NCI-H1417 treated with DMSO at 0.1 percent for 48 hours (cell line): ENCODE measurements at regions not wholly inside any gene's neighbourhood (a gene's known extent, or its start where the extent isn't known, plus 50 kb on each side); places are given as distances from the start of the nearest gene placed in this dataset.

Experiments used
- DNase-seq: peaks from one replicate; lab custom pipeline; 2025; lab: John Stamatoyannopoulos, UW

DNA sequence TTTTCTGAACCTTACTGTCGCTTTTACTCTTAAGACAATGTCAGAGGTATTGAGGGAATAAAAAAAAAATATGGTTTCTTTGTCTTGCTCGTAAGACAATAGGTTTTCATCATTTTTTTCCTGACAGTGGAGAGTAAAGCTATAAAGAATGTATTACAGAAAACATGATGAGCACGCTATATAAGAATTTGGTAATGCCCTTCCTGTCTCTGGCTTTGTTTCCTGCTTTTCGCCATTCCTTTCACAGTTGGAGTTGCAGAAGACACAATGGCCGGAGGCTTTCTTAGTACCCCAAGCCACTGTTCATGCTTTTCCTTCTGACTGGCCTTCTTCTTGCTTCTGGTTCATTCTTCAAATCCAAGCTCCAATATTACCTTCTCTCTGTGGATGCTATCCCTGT lies 101.0 kb upstream of the DACH1 start:
- DNase-seq = no peak

DNA sequence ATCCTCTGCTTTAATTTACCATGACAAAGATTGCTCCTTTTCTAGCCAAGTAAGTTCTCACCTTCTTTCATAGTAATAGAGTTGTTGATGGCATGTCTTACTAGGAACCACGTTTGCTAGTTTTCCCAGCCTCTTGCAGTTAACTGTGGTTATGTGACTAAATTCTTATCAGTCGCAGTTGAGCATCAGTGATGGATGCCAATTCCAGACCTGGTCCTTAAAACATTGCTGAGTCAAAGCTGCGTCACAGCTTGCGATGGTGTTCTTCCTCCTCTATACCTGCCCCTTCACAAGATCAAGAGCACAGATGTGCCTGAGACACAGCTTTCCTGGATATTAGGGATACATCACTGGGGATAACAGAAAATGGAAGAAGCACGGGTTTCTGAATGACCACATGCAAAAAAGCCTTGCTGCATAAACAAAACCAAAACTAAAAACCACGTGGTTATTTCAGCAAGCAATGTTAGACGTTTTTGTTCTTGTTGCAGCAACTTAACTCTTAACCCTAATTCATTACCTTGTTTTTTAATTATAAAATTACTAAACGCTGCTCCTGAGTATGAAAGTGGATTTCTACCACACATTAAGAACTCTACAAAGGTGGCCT lies 97.6 kb upstream of the DACH1 start:
- DNase-seq = no peak

DNA sequence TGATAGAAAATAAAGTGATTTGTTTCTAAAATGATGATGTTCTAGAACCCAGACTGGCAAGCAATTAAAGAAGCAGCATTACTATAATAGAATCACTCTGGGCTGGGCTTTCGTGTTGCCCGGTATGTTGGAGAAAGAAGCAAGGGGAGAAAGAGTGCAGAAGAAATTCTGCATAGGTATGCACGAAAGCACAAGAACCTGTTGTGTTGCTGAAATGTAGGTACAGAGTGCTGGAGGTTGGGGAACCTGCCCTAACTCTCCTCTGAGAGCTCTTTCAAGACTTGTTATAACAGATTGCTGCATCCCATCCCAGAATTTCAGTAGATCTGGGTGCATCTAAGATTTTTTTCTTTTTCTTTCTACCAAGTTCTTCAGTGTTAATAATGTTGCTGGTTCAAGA lies 95.7 kb upstream of the DACH1 start:
- DNase-seq = no peak

DNA sequence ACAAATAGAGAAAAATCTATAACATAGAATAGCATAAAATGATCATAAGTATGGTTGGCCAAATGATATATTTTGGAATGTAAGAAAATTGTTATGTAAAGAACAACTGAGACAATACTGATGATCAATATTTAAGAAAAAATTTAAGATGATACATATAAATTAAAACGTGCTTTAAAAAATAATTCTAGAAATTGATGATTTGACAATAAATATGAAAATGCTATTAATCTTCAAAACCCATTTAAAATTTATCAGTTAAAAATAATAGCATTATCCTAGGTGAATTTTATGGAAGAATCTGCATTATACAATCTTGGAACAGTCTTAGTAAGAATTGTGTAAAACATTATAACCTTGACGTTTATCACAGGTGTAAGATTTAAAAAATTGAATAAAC lies 95.1 kb upstream of the DACH1 start:
- no peak for DNase-seq

DNA sequence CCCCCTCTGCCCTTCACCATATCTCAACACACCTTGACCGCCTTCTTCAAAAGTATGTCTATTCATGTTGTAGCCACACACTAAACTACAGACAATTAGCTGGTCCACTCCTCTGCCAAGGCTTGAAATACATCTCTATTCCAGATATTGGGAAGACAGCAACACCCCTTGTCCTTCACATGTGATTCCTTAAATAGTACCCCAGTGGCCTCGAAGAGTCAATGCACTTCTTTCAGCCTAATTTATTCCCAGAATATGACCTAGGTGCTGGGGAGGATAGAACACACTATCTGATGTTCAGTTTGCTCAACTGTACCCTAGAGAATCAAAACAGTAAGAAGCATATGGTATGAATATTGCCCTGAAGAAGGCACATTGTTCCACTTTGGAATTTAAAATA lies 82.4 kb upstream of the DACH1 start:
- DNase-seq = no peak

DNA sequence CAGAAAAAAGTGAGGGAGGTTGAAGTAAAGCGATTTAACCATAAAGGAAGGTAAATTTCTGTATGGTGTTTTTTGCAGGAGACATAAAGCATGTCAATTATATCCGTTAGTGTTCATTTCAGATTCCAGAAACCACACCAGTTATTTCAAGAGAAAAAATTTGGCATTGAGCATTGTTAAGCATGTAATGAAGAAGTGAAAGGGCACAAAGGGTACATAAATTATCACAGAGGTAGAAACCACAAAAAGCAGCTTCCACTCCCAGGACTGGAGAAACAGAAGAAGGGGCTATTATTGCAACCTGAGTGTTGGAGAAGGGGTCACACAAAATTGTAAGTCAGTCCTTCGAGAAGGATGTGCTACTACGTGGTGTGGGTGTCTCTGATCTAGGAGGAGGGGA lies 72.2 kb upstream of the DACH1 start:
- DNase-seq = no peak

DNA sequence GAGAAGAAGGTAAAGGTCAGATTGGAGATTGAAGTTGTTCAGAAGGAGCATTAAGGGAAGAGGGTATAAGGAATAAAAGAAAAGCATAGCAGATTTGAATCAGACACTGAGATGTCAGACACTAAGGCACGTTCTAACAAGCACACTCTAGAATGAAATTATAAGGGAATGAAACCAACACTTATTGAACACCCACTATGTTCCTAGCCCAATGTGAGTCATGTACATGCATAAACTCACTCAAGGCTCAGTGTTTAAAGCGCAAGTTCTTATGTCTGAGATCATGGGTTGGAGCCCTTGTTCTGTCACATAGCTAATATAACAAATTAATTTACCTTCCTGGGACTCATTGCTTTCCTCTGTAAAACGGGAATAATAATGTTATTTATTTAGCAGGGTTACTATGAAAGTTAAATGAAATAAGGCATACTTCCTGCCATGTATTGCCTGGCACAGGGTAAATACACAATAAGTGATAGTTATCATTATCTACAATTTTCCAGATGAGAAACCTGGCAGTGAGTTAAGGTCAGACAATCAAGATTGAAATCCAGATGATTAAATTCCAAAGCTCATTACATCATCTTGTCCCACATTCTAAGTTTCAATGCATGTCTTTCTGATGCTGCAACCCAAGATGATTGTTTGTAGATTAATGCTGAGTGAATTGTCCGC lies 68.3 kb upstream of the DACH1 start:
- no peak for DNase-seq

DNA sequence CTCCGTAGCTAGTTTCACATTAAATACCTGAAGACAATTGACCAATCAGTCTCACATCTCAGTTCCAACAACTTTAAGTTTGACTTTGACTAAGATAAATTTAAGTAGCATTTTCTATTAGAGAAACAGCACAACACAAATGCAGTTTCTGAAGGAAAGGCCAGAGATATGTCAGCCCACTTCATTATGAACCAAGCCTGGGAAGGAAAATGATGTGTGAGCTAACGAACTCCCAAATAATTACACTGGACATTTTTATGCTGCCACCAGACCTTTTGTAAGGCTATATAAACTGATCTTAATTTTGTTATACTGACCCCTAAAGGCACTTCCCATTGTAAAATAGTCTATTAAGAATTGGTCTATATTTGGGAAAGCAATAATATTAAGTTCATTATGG lies 57.9 kb upstream of the DACH1 start:
- DNase-seq = no peak

DNA sequence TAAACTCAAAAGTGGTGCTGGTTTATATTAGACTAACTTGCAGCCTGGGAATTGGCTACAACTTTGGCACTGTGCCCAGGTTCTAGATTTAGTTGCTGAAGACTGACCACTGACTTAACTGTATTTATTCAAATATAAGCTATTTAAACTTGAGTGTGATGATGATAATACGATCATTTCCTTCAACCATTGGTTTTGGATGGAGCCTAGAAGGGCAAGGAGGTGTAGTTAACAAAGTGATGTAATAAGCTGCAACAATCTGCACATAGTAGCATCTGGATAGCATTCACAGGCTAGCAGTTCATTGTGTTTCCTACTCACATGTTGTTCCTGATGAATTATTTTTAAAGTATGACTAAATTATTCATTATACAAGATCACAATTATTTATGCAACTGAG lies 55.2 kb upstream of the DACH1 start:
- no peak for DNase-seq
